SH-SY5Y (cell line): ENCODE measurements at regions not wholly inside any gene's neighbourhood (a gene's known extent, or its start where the extent isn't known, plus 50 kb on each side); places are given as distances from the start of the nearest gene placed in this dataset.

ENCODE experiments used
- GATA2 ChIP-seq: IDR thresholded peaks from 2 replicates; pipeline ENCODE4 v1.6.1; 2011; ENCODE audit warnings: mild to moderate bottlenecking, low read depth, low read length
- GATA3 ChIP-seq: IDR thresholded peaks from 2 replicates; pipeline ENCODE4 v1.6.1; 2011; ENCODE audit warnings: low read depth, mild to moderate bottlenecking, low read length, moderate library complexity

- TF ChIP-seq GATA3, result no peak
- no peak for TF ChIP-seq GATA2
Measured at GRCh38 chr9:16196206-16196605, 643.4 kb downstream of the CCDC171 start.

- TF ChIP-seq GATA3, result no peak
- TF ChIP-seq GATA2, result peak; percentile 44; the same call in 1 of the 2 replicates
Measured at GRCh38 chr9:16197578-16198370, 644.9 kb downstream of the CCDC171 start.

GRCh38 chr9:16198996-16199395, 646.2 kb downstream of the CCDC171 start:
- no peak for TF ChIP-seq GATA2
- no peak for TF ChIP-seq GATA3

GRCh38 chr9:16202221-16202620, 649.4 kb downstream of the CCDC171 start:
- TF ChIP-seq GATA2, result no peak
- no peak for TF ChIP-seq GATA3

- no peak for TF ChIP-seq GATA3
- no peak for TF ChIP-seq GATA2
Measured at GRCh38 chr9:16202914-16203728, 650.3 kb downstream of the CCDC171 start.

- TF ChIP-seq GATA2 (no peak), GATA3 (no peak)
Measured at GRCh38 chr9:16203729-16204573, 651.1 kb downstream of the CCDC171 start.

GRCh38 chr9:16205455-16205854, 652.6 kb downstream of the CCDC171 start:
- TF ChIP-seq GATA2 (no peak), GATA3 (no peak)

- TF ChIP-seq GATA2, result no peak
- no peak for TF ChIP-seq GATA3
Measured at GRCh38 chr9:16206518-16206917, 653.7 kb downstream of the CCDC171 start.

GRCh38 chr9:16207161-16207560, 654.3 kb downstream of the CCDC171 start:
- TF ChIP-seq GATA3 (no peak), GATA2 (no peak)

- no peak for TF ChIP-seq GATA2
- no peak for TF ChIP-seq GATA3
Measured at GRCh38 chr9:16210440-16210839, 657.6 kb downstream of the CCDC171 start.

GRCh38 chr9:16211946-16212345, 658.5 kb downstream of the BNC2 start:
- TF ChIP-seq GATA2 (no peak), GATA3 (no peak)

- TF ChIP-seq GATA3 (no peak), GATA2 (no peak)
Measured at GRCh38 chr9:16213781-16214515, 656.5 kb downstream of the BNC2 start.

- no peak for TF ChIP-seq GATA2
- no peak for TF ChIP-seq GATA3
Measured at GRCh38 chr9:16214677-16215352, 655.7 kb downstream of the BNC2 start.

GRCh38 chr9:16215353-16215680, 655.2 kb downstream of the BNC2 start:
- no peak for TF ChIP-seq GATA2
- TF ChIP-seq GATA3, result no peak
